ENCODE measurements at regions not wholly inside any gene's neighbourhood (a gene's known extent, or its start where the extent isn't known, plus 50 kb on each side); places are given as distances from the start of the nearest gene placed in this dataset.

- no peaks in the 10 kb centered on the region for H3K36me3 ChIP-seq (ENCODE audit: control insufficient read depth, insufficient read depth, low read length)
- no peak for ATAC-seq
- H3K9me3 ChIP-seq (replicated peaks; ENCODE audit: control insufficient read depth, insufficient read depth, low read depth, low read length), result no peaks in the 10 kb centered on the region
- peaks cover 0 to 2% of the 10 kb centered on the region in 2 experiments; a peak in 1 of 5 replicates for H3K27me3 ChIP-seq (ENCODE audit: control insufficient read depth in 2 of 2, insufficient read depth in 2 of 2, low read length in 2 of 2)
- WGBS (ENCODE audit: insufficient coverage, low coverage, missing lambda C conversion rate), result 0% methylated on average over 4 of the region's 4 CpGs
- no peak overlapping the region for H3K4me3 ChIP-seq
- no peak overlapping the region for H3K4me2 ChIP-seq (ENCODE audit: insufficient read depth, low read length)
- CTCF ChIA-PET (ENCODE audit: low intra/inter-chr PET ratio), result no interaction called here
- no peaks in the 10 kb centered on the region for H3K79me2 ChIP-seq (ENCODE audit: control insufficient read depth, insufficient read depth, low read length)
- DNase-seq (ENCODE audit: extremely low read depth in 1 of 4, low spot score in 3 of 4), result no peak
- no peaks in the 10 kb centered on the region for H3K9me1 ChIP-seq (ENCODE audit: control insufficient read depth, insufficient read depth, low read length)
- in situ Hi-C loops (cut with MboI), result no loop called here
- no peak overlapping the region for H3K27ac ChIP-seq (ENCODE audit: extremely low read depth, low read depth, low read length)
- H3K9ac ChIP-seq (ENCODE audit: insufficient read depth in 1 of 2, low read depth in 2 of 2, low read length in 2 of 2), result no peak overlapping the region
- intact Hi-C loops (cut with micrococcal nuclease), result no loop called here
- FAIRE-seq, result no peak
- POLR2A ChIA-PET, result no interaction called here
- no TSS peak for BruUV-seq (replicated peaks)
- no peaks in the 10 kb centered on the region for H3K4me1 ChIP-seq (replicated peaks in 1 of 2; ENCODE audit: control insufficient read depth in 2 of 2, insufficient read depth in 2 of 2, low read length in 2 of 2)
- H2AFZ ChIP-seq (ENCODE audit: low read depth, low read length), result no peak overlapping the region
- no peaks in the 10 kb centered on the region for H4K20me1 ChIP-seq (replicated peaks; ENCODE audit: control insufficient read depth, insufficient read depth, low read length)
- no peak for TF ChIP-seq GABPB1 (CRISPR knock-in tag; IDR thresholded peaks at IDR 0.05)
- no peak for TF ChIP-seq ZBTB40 (IDR thresholded peaks at IDR 0.05)
- no peak for TF ChIP-seq ZBTB40 (CRISPR knock-in tag; IDR thresholded peaks at IDR 0.05)
- TF ChIP-seq THRA (IDR thresholded peaks at IDR 0.05), result no peak
- TF ChIP-seq GABPA (tag; conservative IDR thresholded peaks at IDR 0.05; ENCODE audit: low read depth), result no peak
- TF ChIP-seq ZFP1 (CRISPR knock-in tag; IDR thresholded peaks at IDR 0.05), result no peak
- TF ChIP-seq ETS2 (tag; IDR thresholded peaks at IDR 0.05; ENCODE audit: borderline replicate concordance, poor library complexity, severe bottlenecking), result no peak
- no peak for TF ChIP-seq ZSCAN32 (CRISPR knock-in tag; IDR thresholded peaks at IDR 0.05)
- no peak for TF ChIP-seq BCLAF1 (IDR thresholded peaks at IDR 0.05; ENCODE audit: borderline replicate concordance in 1 of 2, control insufficient read depth in 1 of 2, low read depth in 2 of 2, low read length in 1 of 2)
Observed at GRCh38 chr6:99146711-99147110, 199.0 kb upstream of the FBXL4 start.

Measured in K562 (cell line).